Prostate gland (tissue), 2 donors: ENCODE measurements at regions not wholly inside any gene's neighbourhood (a gene's known extent, or its start where the extent isn't known, plus 50 kb on each side); places are given as distances from the start of the nearest gene placed in this dataset.

ENCODE experiments used
- CTCF ChIP-seq, 4 experiments: fragments of 200-600 bp in 2 of 4; fragments of 450-650 bp in 2 of 4; sonication (generic) in 2 of 4; IDR thresholded peaks; 1 replicate in 3 of 4; 2 replicates in 1 of 4; pipeline ENCODE4 v1.5.1; 2016 to 2019; ENCODE audit warnings: antibody characterized with exemption in 4 of 4, mild to moderate bottlenecking in 2 of 4, moderate library complexity in 2 of 4
- POLR2A ChIP-seq: fragments of 450-650 bp; IDR thresholded peaks from one replicate; pipeline ENCODE4 v1.6.1; 2016; ENCODE audit warnings: antibody characterized with exemption, mild to moderate bottlenecking

- TF ChIP-seq CTCF (IDR thresholded peaks at IDR 0.05) = no peak
- no peak for TF ChIP-seq POLR2A
Observed at GRCh38 chr1:57671750-57672149, 247.9 kb upstream of the DAB1 start.
